NOMO-1 treated with dmso at 0.1 percent for 144 hours (cell line): ENCODE measurements at regions not wholly inside any gene's neighbourhood (a gene's known extent, or its start where the extent isn't known, plus 50 kb on each side); places are given as distances from the start of the nearest gene placed in this dataset.
"Not testable (repeated sequence)": the region's sequence is repeated elsewhere in the genome, so short reads cannot be mapped to it uniquely, and the experiment has no call there.

Experiments
- DNase-seq: peaks from one replicate; lab custom pipeline; 2025; ENCODE audit not compliant: unreplicated experiment; lab: John Stamatoyannopoulos, UW

DNA sequence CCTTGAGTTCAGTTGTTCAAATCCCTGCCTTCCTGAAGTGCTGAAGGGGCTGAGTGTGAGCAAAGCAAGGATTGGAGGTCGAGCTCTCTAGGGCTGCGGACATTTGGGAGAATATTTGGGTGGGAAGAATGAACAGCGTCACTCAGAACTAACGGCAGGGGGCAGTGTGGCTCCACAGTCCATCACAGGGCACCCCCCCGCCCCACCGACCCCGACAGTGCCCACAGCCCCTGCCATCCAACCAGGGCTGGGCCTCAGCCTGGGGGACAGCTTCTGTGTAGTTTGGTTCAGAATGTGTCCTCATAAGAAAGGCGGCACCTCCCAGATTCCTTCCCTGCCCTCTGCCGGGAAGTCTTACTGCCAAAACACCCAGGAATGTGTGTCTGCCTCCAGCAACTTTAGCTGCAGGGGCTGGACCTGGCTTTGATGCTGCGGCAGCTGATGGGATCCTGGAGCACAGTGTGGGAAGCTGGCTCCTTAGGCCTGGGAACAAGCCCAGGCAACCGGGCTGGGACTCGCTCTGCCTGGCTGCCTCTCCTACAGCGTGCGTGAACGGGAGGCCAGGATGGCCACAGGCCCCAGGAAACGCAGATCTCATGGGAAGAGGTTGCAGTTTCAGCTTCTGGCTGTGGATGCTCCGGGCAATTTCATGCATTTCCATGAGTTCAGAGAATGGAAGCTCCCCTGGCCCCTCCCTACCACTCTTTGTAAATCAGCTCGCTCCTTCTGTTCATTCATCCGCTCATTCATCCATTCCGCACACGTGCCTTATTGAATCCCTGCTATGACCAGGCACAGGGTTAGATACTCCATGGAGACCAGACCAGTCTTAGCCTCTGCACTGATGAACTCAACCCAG, 104.9 kb upstream of the TMPRSS2 start:
- DNase-seq, result no peak

DNA sequence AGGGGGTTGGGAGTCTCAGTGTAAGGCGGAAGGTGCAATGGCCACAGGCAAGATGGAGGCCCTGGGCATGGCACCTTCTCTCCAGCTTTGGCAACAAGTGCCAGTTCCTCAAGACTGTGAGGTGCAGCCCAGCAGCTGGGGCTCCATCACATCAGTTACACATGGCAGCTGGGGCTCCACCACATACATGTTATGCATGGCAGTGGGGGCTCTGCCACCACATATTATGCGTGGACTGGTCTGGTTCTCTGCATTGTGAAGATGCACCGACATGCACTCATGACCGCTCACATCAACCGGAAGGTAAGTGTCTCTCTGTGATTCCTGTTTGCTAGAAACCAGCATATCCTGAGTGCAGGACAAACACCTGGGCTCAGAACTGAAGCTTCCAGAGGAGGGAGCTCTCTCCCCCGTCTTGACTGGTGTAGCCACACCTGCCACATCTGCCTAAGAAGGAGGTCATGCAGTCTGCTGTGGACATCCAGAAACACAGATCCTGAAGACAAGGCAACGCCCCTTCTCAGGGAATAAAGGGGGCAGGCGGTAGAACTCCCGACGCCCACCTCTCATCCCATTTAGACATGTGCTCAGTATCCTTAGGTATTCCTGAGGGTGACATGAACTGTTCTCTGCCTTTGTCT, 104.1 kb upstream of the TMPRSS2 start:
- no peak for DNase-seq

DNA sequence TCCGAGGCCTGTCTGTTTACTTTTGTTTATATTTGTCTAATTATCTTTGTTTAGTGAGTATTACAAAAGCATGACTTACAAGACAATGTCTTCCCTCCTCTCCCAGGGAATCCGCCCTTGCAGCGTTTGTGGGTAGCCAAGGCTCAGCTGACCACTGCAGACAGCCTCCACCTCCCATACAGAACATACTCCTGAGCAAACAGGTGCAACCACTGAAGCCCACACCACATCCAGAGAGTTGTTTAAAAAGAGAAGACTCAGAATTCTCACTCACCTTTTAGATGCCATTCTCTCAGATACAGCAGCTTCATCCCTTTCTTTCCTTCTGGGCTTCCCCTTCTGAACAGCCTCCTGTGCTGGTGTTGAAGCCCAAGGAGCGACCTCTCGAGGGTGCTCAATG, 103.5 kb upstream of the TMPRSS2 start:
- no peak for DNase-seq

DNA sequence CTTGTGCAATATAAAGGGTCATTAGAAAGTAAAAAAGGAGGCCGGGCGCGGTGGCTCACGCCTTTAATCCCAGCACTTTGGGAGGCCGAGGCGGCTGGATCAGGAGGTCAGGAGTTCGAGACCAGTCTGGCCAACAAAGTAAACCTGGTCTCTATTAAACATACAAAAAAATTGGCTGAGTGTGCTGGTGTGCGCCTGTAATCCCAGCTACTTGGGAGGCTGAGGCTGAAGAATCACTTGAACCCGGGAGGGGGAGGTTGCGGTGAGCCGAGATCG, 102.8 kb upstream of the TMPRSS2 start:
- DNase-seq, result not testable (repeated sequence)

DNA sequence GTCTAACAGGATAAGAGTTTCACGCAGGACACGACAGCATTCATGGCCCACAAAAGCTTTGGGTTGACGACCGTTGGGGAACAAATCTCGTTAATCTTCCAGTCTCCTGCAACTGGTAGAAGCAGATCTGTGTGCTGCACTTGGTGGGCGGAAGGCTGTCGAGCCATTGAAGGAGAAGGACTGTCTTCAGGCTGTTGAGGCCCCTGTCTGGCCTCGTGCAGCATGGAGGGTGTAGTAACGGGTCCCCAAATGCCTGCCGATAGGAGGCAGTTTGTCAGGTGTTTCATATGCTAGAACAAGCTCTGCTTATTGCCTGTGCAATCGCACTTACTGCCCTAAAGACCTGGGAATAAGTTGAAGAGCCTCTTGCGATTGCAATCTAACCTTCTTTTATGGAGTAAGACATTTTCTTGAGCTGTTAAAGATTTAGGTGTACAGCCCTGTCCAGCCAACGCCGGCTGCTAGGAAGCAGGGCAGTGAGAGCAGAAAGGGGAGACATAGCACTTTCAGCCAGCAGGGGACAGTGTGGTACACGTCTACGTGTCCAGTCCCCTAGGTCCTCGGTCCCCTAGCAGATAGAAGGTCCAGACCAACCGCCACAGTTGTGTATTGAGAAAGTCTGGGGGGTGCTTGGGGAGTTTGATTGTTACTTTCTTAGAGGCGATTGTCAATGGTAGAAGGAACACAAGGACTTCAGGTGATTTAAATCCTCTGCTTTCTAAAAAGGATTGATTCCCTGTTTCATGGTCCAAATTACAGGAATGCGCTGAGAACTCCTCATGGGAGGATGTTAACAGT, 102.3 kb upstream of the TMPRSS2 start:
- DNase-seq, result peak; percentile 22

DNA sequence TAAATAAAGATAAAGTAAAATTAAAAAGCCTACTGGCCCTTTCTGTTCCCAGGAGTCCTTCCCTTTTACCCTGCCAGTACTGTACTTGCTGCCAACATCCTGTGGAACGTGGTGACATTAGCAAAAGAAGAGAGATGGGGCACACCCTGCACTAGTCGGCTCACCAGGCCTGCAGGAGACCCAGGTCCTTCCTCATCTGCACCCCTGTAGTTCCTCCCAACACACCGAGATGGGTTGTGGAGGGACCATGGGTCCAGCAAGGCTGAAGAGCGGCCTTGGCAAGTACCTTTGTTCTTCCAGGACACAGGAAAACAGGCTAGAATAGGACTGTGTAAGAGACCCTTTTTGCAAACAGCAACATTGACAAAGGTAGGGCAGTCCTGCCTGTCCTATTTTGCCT, 98.7 kb upstream of the TMPRSS2 start:
- no peak for DNase-seq

DNA sequence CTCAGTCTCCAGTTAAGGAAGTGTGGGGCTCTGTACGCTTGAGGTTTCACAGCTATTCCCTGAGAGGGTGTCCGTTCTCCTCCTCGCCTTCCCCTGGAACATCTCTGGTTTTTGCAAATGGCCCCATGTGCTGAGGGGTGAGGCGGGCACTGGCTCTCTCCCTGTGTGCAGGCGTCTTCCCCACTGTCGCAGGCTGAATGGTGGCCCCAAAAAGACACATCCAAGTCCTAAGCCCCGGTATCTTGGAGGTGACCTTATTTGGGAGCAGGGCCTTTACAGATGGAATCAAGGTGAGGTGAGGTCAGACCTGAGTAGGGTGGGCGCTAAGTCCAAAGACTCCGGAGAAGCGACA, 98.0 kb upstream of the TMPRSS2 start:
- DNase-seq, result no peak

DNA sequence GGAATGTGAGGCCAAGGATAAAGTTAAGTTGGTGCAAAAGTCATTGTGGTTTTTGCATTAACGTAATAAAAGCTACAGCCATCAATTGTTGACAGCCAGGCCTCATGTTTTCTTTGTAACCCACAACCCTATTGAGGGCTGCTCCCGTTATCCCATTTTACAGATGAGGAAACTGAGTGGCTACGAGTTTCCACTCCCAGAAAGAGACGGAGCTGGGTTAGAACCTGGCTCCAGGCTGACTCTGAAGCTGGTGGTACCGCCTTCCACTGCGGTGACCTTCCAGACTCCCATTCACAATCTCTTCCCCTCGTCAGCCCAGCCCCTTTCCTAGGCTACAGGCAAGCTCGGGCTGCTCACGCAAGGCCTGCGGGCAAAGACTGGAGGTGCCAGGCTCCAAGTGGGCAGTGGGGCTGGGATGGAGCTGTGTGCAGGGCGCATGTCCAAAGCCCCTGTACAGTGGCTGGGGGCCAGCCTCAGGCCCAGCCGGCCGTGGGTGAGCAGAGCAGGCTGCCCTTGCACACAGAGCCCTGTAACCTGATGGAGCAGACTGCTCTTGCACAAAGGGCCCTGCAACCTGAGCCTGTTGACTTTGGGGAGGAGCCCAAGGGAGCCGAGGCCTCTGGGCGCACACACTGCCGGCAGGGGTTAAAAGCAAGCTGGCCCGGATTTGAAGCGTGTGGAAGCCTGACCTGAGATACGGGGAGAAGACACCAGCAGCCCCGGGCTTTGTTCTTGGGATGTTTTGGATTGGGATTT, 97.4 kb upstream of the TMPRSS2 start:
- DNase-seq, result no peak

DNA sequence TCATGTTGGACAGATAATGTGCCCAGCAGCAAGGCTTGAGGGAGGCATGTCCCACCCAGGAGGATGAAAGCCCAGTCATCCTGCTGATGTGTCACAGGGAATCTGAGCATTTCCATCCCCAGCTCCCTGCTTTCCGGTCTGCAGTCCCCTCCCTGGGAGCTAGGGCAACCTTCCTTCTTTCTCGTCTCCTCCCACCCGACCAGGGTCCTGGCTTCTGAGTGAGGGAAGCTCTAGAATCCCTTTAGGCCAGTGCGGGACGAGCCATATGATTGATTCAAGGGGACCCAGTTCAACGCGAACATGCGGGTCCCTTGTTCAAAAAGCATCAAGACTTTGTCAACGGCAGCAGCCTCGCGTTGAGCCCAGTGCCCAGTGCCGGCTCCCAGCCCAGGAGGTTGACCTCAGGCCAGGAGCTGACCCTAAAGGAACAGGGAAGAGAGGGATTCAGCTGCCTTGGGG, 96.7 kb upstream of the TMPRSS2 start:
- no peak for DNase-seq

DNA sequence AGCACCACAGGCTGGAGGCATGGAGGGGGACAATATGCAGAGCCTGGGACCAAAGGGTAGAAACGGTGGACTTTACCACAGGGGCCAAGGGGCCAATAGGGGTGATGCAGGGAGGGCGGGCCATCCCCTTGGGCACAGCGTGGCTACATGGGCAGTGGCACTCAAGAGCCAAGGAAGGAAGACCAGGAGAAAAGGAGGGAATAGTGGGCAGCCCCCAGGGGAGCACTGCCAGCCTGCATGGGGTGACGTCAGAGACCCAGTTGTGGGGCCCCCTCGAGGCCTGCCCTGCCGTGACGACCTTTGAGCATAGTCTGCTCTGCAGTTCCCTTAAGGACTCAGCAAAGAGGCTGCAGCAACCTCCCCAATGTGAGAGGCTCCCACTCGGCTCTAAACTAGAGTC, 95.5 kb upstream of the TMPRSS2 start:
- DNase-seq, result no peak

DNA sequence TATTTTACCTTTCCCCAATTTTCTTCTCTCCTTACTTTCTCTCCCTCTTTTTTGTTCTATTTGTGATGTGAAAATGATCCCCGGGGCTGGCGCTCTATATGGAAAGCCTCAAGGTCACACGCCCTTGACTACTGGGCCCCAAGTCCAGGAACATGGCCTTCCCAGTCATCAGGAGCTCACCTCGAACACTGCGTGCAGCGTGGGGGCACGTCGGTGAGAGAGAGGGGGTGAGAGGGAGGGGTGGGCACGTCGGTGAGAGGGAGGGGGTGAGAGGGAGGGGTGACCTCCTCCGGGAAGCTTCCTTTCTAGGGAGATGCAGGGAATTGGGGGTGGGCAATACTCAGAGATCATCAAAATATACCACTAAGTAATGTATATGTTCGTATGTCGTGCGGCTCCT, 94.6 kb upstream of the TMPRSS2 start:
- DNase-seq, result no peak

DNA sequence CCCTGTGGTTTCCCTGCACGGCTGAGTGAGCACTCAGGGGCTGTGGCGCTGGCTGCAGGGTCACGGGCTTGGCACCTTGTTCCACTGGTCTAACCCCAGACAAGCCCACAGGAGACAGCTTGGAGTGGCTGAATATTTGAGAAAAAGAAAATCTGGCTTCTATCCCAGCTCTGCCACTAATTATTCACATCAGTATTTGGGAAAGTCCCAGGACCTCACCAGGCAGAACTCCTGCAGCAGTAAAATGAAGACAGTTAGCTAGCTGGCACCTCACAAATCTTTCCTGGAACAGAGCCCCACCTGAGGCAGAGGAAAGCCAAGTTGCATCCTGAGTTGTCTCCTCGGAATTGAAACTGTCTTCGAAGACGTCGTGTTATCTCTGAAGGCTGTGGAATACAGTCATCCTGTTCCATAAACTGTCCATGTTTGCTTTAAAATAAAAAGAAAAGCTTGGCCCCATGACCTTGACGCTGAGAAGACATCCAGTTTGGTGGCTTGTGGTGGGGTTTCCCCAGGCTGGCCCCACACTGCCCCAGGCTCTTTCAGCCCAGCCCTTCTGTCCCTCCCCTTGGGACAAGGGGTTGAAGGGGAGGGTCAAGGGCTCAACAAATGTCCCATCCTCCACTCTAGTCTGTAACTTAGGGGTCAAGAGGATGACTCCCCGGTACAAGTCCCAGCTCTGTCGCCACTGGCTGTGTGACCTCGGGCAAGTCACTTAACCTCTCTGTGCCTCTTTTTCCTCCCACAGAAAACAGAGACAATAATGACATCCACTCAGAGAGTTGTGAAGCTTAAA, 93.8 kb upstream of the TMPRSS2 start:
- no peak for DNase-seq

DNA sequence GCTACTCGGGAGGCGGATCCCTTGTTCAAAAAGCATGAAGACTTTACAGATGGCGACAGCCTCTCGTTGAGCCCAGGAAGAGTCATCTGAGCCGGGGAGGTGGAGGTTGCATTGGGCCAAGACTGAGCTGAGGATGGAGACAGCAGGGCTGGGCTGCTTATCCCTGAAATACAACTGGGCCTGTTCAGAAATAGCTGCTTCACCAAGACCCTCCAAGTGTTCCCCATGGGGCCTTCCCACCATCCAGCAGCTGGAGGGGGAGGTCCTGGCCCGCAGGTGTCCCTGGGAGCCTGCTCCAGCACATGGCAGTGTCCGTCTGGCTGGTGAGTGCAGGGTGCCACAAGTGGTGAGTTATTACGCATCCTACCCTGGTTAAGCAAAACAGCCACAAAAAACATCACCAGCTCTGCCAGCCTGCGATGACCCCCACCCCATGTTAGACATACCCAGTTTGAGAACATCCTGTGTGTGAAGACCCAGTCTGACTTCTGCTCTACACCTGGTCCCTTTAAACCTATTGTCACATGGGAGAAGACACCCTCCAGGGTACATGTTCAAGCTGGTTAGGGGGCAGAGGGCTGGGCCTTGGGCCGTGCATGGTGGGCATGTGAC, 93.1 kb upstream of the TMPRSS2 start:
- no peak for DNase-seq

DNA sequence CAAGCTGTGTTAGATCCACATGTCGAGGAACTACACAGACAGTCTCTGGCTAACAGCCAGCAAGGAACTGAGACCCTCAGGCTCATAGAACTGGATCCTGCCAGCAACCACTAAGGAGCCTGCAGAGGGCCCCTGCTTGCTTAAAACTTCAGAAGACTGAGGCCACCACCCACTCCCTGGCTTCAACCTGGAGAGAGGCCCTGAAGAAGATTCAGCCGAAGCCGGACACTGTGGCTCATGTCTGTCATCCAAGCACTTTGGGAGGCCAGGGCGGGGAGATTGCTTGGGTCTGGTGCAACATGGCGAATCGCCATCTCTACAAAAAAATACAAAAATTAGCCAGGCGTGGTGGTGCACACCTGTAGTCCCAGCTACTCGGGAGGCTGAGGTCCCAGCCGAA, 92.6 kb upstream of the TMPRSS2 start:
- no peak for DNase-seq

DNA sequence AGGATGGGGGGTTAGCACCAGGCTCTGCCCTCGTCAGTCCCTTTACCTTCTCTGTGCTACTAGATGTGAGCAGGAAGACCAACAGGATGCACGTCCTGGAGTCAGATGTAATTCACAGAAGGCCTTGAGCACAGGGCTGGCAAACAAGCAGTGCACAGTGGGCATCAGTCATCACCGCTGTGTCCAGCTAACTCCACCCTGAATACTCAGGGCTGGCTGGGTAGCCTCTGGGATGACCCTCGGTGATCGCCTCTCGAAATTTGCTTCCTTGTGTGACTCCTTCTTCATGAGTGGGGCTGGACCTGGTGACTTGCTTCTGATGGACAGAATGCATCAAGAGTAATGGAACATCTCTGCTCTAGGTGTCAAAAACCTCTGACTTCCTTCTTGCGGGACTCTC, 92.2 kb upstream of the TMPRSS2 start:
- DNase-seq, result no peak

DNA sequence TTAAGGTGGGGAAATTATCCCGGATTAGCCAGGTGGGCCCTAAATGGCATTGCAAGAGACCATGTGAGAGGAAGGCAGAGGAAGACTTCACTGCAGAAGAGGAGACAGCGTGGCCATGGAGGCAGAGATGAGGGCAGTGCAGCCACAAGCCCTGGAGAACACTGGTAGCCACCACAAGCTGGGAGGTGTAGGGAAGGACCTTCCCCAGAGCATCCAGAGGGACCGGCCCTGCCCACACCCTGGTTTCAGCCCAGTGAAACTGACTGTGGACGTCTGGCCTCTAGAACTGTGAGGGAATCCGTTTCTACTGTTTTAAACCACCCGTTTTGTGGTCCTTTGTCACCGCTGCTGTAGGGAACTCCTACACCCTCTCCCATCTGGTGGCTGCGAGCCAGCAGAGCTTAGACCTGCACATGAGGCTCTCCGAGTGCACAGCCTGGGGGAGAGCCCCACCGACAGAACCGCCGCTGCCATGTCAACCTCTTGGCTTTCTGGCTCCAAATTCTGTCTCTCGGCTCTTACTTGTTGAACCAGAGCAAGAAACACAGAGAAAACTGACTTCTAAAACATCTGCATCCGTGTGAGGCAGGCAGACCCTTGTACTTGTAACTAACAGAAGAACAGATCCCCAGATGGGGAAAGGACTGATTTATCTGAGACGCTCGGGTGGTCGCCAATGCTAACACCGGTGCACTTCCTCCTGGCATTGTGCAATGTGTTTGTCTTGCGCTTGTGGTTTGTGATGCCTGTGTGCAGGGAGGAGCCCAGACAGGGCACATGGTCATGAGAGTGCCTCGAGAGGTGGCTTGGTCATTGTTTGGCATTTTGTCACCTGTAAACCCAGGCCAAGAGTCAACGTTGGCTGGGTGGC, 90.8 kb upstream of the TMPRSS2 start:
- DNase-seq, result no peak

DNA sequence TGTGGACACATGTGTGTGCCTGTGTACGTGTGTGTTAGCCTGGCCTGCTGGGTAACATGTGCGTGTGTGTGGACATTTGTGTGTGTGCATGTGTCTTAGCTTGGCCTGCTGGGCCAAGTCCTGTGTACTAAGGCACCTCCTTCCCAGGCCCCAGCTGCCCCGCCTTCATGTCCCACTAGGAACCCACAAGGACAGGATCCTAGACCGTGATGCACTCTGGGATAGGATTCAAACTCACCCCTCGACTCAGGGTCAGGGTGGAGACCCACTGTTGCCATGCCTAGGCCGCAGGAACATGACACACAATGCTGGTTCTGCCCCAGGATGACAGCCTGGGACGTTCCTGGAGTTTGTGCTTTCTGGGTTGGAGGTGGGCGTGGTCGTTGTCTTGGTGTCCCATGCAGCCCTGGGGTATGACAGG, 89.9 kb upstream of the TMPRSS2 start:
- DNase-seq, result no peak

DNA sequence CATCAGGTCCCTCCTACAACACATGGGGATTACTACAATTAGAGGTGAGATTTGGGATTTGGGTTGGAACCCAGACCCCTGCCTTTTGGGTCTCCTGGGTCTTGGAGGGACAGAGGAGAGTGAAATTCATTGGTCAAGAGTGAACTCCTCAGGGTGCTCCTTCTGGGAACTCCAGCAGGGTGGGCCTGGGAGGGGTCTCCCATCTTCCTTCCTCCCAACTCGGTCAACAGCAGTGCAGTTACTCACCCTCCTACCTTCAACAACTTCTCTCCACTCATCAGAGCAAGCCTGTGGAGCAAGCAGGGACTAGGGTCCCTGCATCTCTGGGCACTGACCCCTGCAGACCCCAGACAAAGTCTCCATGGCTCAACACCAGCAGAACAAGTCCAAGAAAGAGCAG, 89.3 kb upstream of the TMPRSS2 start:
- DNase-seq, result no peak

DNA sequence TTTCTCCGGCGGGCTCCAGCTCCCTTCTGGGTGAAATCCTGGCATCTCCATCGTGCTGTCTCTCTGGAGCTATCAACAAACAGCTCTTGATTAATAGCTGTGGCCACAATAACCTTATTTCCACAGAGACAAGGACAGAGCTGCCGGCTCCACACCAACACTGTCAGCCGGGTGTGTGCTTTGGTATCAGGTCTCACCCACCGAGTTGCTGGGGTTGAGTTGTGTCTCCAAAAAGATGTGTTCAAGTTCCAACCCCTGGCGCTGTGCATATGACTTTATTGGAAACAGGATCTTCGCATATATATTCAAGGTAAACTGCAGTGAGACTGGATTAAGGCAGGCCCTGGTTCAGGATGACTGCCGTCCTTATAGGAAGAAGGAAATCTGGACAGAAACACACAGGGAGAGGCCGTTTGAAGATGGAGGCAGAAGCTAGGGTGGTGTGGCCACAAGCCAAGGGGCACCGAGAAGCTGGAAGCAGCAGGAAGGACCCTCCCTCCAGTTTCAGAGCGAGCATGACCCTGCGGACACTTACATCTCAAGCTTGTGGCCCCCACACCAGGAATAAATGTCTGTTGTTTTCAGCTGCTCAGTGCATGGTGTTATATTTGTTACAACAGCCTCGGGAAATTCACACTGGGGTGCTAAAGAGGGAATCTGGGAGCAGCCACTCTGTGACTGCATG, 88.4 kb upstream of the TMPRSS2 start:
- no peak for DNase-seq
